Ascending aorta (tissue), 2 donors: ENCODE measurements at regions not wholly inside any gene's neighbourhood (a gene's known extent, or its start where the extent isn't known, plus 50 kb on each side); places are given as distances from the start of the nearest gene placed in this dataset.

Experiments used
- DNase-seq, 2 donors: peaks; one replicate each; pipeline ENCODE4 v3.0.0-alpha.2; 2019; ENCODE audit warnings: low spot score in 2 of 2
- H3K27ac ChIP-seq, 2 donors: fragments of 200-600 bp; sonication (generic); one replicate each; pipeline ENCODE4 v1.5.1; 2016 to 2017; ENCODE audit warnings: mild to moderate bottlenecking in 1 of 2
- H3K27me3 ChIP-seq: fragments of 200-600 bp; sonication (generic); one replicate; pipeline ENCODE4 v1.5.1; 2017
- H3K36me3 ChIP-seq, 2 donors: fragments of 200-600 bp; sonication (generic); one replicate each; pipeline ENCODE4 v1.5.1; 2016
- H3K4me1 ChIP-seq, 2 donors: fragments of 200-600 bp; sonication (generic); one replicate each; pipeline ENCODE4 v1.5.1; 2016 to 2017; ENCODE audit warnings: mild to moderate bottlenecking in 1 of 2
- H3K4me3 ChIP-seq, 2 donors: fragments of 200-600 bp; sonication (generic); one replicate each; pipeline ENCODE4 v1.5.1; 2016 to 2017; ENCODE audit warnings: mild to moderate bottlenecking in 1 of 2
- H3K9me3 ChIP-seq, 2 donors: fragments of 200-600 bp; sonication (generic); one replicate each; pipeline ENCODE4 v1.5.1; 2016
- CTCF ChIP-seq, 3 experiments: fragments of 200-600 bp in 2 of 3; fragments of 450-650 bp in 1 of 3; sonication (generic) in 2 of 3; IDR thresholded peaks; one replicate each; pipeline ENCODE4 v1.5.1; 2016 to 2019; ENCODE audit warnings: antibody characterized with exemption in 3 of 3, mild to moderate bottlenecking in 1 of 3, moderate library complexity in 1 of 3
- intact Hi-C: fragments of 100-400 bp; cut with DNase I; formaldehyde crosslinking; loops from one replicate; pipeline ENCODE4 v1.15.1; 2023

GRCh38 chr3:95120921-95121320 is 1058.1 kb downstream of the NSUN3 start:
- intact Hi-C loops: no loop called here
- no peak for DNase-seq
- no peaks in the 10 kb centered on the region for H3K27me3 ChIP-seq
- TF ChIP-seq CTCF (IDR thresholded peaks at IDR 0.05): no peak
- no peak overlapping the region for H3K4me3 ChIP-seq
- H3K36me3 ChIP-seq: no peaks in the 10 kb centered on the region
- H3K4me1 ChIP-seq: no peaks in the 10 kb centered on the region
- no peak overlapping the region for H3K27ac ChIP-seq
- no peaks in the 10 kb centered on the region for H3K9me3 ChIP-seq

GRCh38 chr3:95123104-95123503 is 1060.2 kb downstream of the NSUN3 start:
- no peak overlapping the region for H3K27ac ChIP-seq
- H3K9me3 ChIP-seq: no peaks in the 10 kb centered on the region
- no peaks in the 10 kb centered on the region for H3K4me1 ChIP-seq
- no peak overlapping the region for H3K4me3 ChIP-seq
- intact Hi-C loops: no loop called here
- TF ChIP-seq CTCF (IDR thresholded peaks at IDR 0.05): no peak
- H3K36me3 ChIP-seq: no peaks in the 10 kb centered on the region
- DNase-seq: no peak
- no peaks in the 10 kb centered on the region for H3K27me3 ChIP-seq

GRCh38 chr3:95134693-95135413 is 1072.0 kb downstream of the NSUN3 start:
- Histone ChIP-seq H3K9me3 (no peaks in the 10 kb centered on the region), H3K4me3 (no peak overlapping the region), H3K4me1 (no peaks in the 10 kb centered on the region), H3K36me3 (no peaks in the 10 kb centered on the region), H3K27me3 (no peaks in the 10 kb centered on the region), H3K27ac (no peak overlapping the region)
- no peak for TF ChIP-seq CTCF (IDR thresholded peaks at IDR 0.05)
- no peak for DNase-seq
- intact Hi-C loops: no loop called here

- H3K36me3 ChIP-seq: no peaks in the 10 kb centered on the region
- intact Hi-C loops: no loop called here
- H3K4me1 ChIP-seq: no peaks in the 10 kb centered on the region
- H3K4me3 ChIP-seq: no peak overlapping the region
- no peak for DNase-seq
- no peaks in the 10 kb centered on the region for H3K27me3 ChIP-seq
- H3K9me3 ChIP-seq: no peaks in the 10 kb centered on the region
- no peak for TF ChIP-seq CTCF (IDR thresholded peaks at IDR 0.05)
- H3K27ac ChIP-seq: no peak overlapping the region
Observed at GRCh38 chr3:95148107-95148506, 1085.2 kb downstream of the NSUN3 start.

GRCh38 chr3:95151590-95151989 is 1088.7 kb downstream of the NSUN3 start:
- no peaks in the 10 kb centered on the region for H3K9me3 ChIP-seq
- no peaks in the 10 kb centered on the region for H3K36me3 ChIP-seq
- no peak overlapping the region for H3K27ac ChIP-seq
- no peaks in the 10 kb centered on the region for H3K27me3 ChIP-seq
- TF ChIP-seq CTCF (IDR thresholded peaks at IDR 0.05): no peak
- DNase-seq: no peak
- no peak overlapping the region for H3K4me3 ChIP-seq
- H3K4me1 ChIP-seq: no peaks in the 10 kb centered on the region
- intact Hi-C loops: no loop called here

GRCh38 chr3:95154766-95155165 is 1091.9 kb downstream of the NSUN3 start:
- intact Hi-C loops: no loop called here
- Histone ChIP-seq H3K4me1 (no peaks in the 10 kb centered on the region), H3K27ac (no peak overlapping the region), H3K36me3 (no peaks in the 10 kb centered on the region), H3K4me3 (no peak overlapping the region), H3K9me3 (no peaks in the 10 kb centered on the region), H3K27me3 (no peaks in the 10 kb centered on the region)
- no peak for DNase-seq
- no peak for TF ChIP-seq CTCF (IDR thresholded peaks at IDR 0.05)
